ENCODE measurements at regions not wholly inside any gene's neighbourhood (a gene's known extent, or its start where the extent isn't known, plus 50 kb on each side); places are given as distances from the start of the nearest gene placed in this dataset.

DNA sequence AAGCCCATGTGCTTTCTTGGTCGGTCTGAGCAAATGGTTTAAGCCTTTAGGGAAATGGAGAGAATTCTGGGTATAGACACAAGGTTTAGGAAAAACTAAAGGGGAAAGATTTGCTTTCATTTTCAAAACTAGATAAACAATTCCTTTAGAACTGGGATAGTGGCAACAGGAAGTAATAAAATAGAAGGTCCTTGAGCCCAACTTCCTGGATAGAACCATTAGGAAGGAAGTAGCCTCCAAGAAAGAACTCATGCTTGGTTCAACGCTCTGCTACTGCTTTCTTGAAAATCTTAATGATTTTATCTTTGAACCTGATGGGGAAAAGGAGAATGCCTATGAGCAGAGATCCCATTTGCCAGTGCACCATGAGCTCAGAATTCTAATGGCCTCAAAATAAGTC lies 147.0 kb upstream of the THRB start:
- no peak for DNase-seq (ENCODE audit: low read depth in 3 of 3)

GRCh38 chr3:24645047-24645446 lies 150.4 kb upstream of the THRB start:
- no peak for DNase-seq (ENCODE audit: low read depth in 3 of 3)

DNA sequence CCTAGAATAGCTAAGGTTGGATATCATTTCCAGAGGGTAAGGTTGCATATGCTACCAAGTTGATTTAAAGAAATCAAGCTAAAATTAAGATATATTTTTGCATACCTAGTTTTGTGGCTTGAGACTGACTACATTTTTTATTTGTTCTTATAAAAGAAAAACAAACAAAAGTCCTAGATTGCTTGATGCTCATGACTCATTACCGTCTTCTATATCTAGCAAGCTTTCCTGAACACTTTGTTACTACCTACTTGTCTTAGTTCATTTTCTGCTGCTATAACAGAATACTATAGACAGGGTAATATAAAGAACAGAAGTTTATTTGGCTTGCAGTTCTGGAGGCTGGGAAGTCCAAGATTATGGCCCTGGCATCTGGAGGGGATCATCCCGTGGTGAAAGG lies 152.1 kb upstream of the THRB start:
- DNase-seq (ENCODE audit: low read depth in 3 of 3), result no peak

- DNase-seq (ENCODE audit: low read depth in 3 of 3), result no peak
Observed at GRCh38 chr3:24648063-24648462, 153.4 kb upstream of the THRB start.

GRCh38 chr3:24650839-24651238 lies 156.2 kb upstream of the THRB start:
- DNase-seq (ENCODE audit: low read depth in 3 of 3), result no peak

GRCh38 chr3:24657870-24658510 lies 163.3 kb upstream of the THRB start:
- DNase-seq (ENCODE audit: low read depth in 3 of 3), result no peak

- no peak for DNase-seq (ENCODE audit: low read depth in 3 of 3)
Observed at GRCh38 chr3:24661175-24661584, 166.5 kb upstream of the THRB start.

- DNase-seq (ENCODE audit: low read depth in 3 of 3), result no peak
Observed at GRCh38 chr3:24662449-24663345, 168.0 kb upstream of the THRB start.

DNA sequence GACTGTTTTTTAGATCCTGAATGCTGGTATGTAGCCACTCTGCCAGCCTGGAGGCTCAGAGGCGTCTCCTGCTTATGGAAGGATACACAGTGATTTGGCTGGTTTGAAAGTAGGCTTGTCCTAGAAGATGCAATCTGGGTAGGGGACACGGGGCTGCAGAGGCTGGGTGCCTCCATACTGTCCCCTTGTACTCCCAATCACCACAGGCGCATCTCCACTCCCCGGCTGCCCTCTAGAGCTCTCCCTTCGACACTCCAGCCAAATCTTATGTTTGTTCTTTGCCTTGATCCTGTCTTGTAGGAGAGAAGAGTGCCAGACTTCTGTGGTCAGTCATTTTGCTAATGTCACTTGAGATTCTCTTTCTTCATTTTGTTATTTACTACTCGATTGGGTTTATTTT lies 168.8 kb upstream of the THRB start:
- no peak for DNase-seq (ENCODE audit: low read depth in 3 of 3)

- DNase-seq (ENCODE audit: low read depth in 3 of 3), result no peak
Observed at GRCh38 chr3:24668039-24668438, 173.4 kb upstream of the THRB start.

DNA sequence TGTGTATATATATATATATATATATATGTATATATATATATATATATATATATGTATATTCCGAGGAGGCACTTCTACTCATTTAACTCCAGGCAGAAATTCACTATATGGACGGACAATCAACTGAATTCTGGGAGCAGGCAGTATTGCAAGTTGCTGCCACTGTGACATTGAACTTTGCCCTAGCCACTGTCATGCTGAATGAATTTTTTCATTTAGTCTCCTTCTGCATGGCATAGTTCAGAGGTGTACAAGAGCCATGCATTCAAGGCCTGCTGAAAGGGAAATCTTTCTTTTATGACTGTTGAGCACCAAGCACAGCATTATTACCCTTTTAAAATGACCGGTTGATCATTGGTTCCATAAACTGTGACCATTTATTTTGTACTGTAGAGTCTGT lies 176.2 kb upstream of the THRB start:
- no peak for DNase-seq (ENCODE audit: low read depth in 3 of 3)

GRCh38 chr3:24673596-24673995 lies 178.9 kb upstream of the THRB start:
- no peak for DNase-seq (ENCODE audit: low read depth in 3 of 3)

DNA sequence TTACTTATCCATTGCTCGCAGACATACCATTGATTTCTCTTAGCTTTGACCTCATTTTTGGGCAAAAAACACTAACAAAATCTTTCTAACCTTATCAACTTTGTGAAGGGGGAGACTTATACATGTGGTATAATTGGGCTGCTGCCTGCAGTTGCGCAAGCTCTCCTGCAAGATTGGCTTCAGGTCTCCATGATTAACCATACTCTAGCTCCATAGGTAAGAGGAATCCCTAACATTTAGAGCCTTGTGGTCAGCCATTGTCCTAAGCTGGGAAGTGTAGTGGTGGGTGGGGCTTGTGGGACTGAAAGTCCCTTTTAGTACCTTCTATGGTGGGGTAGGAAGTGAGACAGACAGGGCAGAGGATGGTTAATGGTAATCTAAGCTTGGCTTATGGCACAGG lies 179.6 kb upstream of the THRB start:
- DNase-seq (ENCODE audit: low read depth in 3 of 3), result no peak

- no peak for DNase-seq (ENCODE audit: low read depth in 3 of 3)
Observed at GRCh38 chr3:24678021-24678420, 183.4 kb upstream of the THRB start.

DNA sequence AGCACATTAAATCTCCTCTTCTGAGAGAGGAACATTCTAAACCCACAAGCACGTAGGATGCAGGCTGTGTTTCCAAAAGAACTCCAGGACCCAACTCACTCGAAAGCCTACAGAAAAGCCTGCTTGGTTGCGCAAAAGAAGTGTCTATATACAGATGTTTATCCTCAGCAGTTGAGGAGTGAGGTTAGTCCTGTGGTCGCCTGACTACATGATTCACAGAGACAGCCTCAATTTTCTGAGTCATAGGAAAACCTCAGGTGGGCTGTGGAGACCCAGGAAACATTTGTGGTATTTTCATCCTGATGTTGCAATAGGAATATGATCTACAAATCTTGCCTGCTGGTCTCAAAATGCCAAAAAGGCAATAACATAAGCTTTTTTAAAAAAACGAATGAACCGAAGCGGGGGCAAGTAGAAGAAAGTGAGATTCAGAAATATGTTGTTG lies 183.8 kb upstream of the THRB start:
- no peak for DNase-seq (ENCODE audit: low read depth in 3 of 3)

DNA sequence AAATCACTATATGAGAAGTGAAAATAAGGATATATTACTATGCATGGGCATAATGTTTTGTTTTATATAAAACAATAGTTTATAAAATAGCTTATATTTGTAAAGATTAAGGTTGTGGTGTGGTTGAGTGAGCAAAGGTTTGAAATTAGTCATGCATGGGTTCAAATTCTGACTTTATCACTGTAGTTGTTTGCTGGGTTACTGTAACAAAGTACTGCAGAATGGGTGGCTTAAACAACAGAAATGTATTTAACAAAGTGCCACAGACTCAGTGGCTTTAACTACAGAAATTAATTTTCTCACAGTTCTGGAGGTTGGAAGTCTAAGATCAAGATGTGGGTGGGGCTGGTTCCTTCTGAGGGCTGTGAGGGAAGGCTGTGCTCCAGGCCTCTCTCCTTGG lies 184.8 kb upstream of the THRB start:
- no peak for DNase-seq (ENCODE audit: low read depth in 3 of 3)

GRCh38 chr3:24680214-24680967 lies 185.7 kb upstream of the THRB start:
- peak in 1 of 3 experiments; percentile 20 for DNase-seq (ENCODE audit: low read depth in 3 of 3)

GRCh38 chr3:24682141-24682547 lies 187.5 kb upstream of the THRB start:
- no peak for DNase-seq (ENCODE audit: low read depth in 3 of 3)

DNA sequence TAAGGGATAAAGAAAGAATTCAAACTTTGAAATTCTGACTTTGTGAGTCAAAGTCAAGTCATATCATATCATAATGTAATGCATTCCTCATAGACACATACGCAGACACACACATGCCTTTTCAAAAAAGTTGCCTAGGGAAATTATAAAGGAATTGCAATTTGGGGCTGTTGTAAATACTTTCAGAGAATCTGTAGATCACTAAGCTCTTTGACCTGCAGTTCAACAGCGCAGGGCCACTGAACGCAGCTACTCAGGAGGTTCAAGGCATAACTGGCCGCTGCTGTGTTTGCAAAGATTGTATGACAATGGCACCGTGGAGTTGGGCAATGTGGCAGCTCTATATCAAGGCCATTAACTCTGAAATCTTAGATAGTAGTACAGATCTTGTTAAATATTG lies 188.4 kb upstream of the THRB start:
- DNase-seq (ENCODE audit: low read depth in 3 of 3), result no peak

GRCh38 chr3:24683633-24684384 lies 189.2 kb upstream of the THRB start:
- DNase-seq (ENCODE audit: low read depth in 3 of 3), result no peak

GRCh38 chr3:24684506-24685023 lies 189.9 kb upstream of the THRB start:
- DNase-seq (ENCODE audit: low read depth in 3 of 3), result no peak

DNA sequence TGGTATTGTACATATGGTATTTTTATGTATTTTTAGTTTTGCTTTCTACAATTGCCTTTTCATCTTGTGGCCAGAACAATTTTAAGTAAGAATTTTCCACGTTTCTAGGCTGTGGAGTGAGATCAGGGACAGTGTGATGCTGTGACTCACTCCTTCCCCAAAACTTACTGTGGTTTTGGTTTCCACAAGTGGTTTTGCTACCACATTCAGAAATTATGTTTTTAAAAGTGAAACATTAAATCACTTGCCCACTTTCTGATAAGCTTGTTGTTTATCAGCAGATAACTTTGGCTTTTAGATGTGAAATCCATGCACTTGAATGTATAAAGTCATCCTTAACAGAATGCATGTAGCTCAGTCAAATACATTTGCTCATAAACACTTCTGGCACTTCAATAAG lies 192.2 kb upstream of the THRB start:
- DNase-seq (ENCODE audit: low read depth in 3 of 3), result no peak

Measured in stimulated activated CD4-positive, alpha-beta T cell treated with anti-CD3 and anti-CD28 coated beads, TNF-alpha, amount 100 ng/mL, for 4 hours (primary cell).